ENCODE measurements at regions not wholly inside any gene's neighbourhood (a gene's known extent, or its start where the extent isn't known, plus 50 kb on each side); places are given as distances from the start of the nearest gene placed in this dataset.

DNA sequence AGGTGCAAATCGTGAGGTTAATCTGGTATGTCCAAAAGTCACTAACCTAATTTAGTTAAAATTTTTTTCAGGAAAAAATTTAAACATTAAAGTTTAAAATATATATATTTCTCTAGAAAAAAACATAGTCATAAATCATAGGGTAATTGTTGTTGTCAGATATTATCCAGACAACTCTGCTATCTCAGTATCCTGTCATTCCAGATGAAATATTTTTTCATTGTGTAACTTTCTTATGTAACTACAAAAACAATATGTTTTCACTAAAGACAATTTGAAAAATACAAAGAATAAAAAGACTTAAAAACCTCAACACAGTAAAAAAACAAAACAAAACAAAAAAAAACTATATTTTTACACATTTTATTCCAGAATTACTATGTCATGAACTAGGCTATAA is 57.6 kb downstream of the TENT5A start:
- TF ChIP-seq, protein P1, sequence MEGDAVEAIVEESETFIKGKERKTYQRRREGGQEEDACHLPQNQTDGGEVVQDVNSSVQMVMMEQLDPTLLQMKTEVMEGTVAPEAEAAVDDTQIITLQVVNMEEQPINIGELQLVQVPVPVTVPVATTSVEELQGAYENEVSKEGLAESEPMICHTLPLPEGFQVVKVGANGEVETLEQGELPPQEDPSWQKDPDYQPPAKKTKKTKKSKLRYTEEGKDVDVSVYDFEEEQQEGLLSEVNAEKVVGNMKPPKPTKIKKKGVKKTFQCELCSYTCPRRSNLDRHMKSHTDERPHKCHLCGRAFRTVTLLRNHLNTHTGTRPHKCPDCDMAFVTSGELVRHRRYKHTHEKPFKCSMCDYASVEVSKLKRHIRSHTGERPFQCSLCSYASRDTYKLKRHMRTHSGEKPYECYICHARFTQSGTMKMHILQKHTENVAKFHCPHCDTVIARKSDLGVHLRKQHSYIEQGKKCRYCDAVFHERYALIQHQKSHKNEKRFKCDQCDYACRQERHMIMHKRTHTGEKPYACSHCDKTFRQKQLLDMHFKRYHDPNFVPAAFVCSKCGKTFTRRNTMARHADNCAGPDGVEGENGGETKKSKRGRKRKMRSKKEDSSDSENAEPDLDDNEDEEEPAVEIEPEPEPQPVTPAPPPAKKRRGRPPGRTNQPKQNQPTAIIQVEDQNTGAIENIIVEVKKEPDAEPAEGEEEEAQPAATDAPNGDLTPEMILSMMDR (IDR thresholded peaks at IDR 0.05; ENCODE audit: low read depth, low read length): no peak
- TF ChIP-seq EZH2phosphoT487 (IDR thresholded peaks at IDR 0.05; ENCODE audit: low read depth): no peak
